HUES64 (cell line): ENCODE measurements at regions not wholly inside any gene's neighbourhood (a gene's known extent, or its start where the extent isn't known, plus 50 kb on each side); places are given as distances from the start of the nearest gene placed in this dataset.

Experiments used
- H3K27ac ChIP-seq: 2 replicates; pipeline ENCODE4 v1.7.0; 2013; ENCODE audit warnings: low read depth, low read length, inconsistent platforms
- H3K27me3 ChIP-seq: 2 replicates; pipeline ENCODE4 v1.6.1; 2013; ENCODE audit warnings: mild to moderate bottlenecking, low read length; ENCODE audit not compliant: insufficient read depth
- H3K36me3 ChIP-seq: 2 replicates; pipeline ENCODE4 v1.6.1; 2013; ENCODE audit warnings: mild to moderate bottlenecking, low read length; ENCODE audit not compliant: insufficient read depth
- H3K4me1 ChIP-seq: 2 replicates; pipeline ENCODE4 v1.6.1; 2013; ENCODE audit warnings: mild to moderate bottlenecking, low read length, moderate library complexity; ENCODE audit not compliant: insufficient read depth
- H3K4me3 ChIP-seq: 2 replicates; pipeline ENCODE4 v1.5.1; 2013; ENCODE audit warnings: mild to moderate bottlenecking, low read length, moderate library complexity
- H3K9ac ChIP-seq: 2 replicates; pipeline ENCODE4 v1.6.1; 2013; ENCODE audit warnings: mild to moderate bottlenecking, low read depth, low read length
- H3K9me3 ChIP-seq: 2 replicates; pipeline ENCODE4 v1.6.1; 2013; ENCODE audit warnings: low read depth, low read length; ENCODE audit not compliant: insufficient read depth
- WGBS: fragments of 150-250, 120-280 bp; methylation state at CpG from one replicate; pipeline ENCODE4 v1.1.7; 2013; ENCODE audit warnings: missing lambda C conversion rate; 5-methylcytosine and 5-hydroxymethylcytosine counted together

GRCh38 chr9:103988821-103989220 is 105.3 kb upstream of the SMC2 start:
- Histone ChIP-seq H3K27ac (no peak overlapping the region), H3K4me1 (no peaks in the 10 kb centered on the region), H3K4me3 (no peak overlapping the region), H3K27me3 (no peaks in the 10 kb centered on the region), H3K36me3 (no peaks in the 10 kb centered on the region), H3K9ac (no peak overlapping the region), H3K9me3 (peaks cover 55% of the 10 kb centered on the region)
- WGBS = 83% methylated on average over 2 of the region's 2 CpGs

DNA sequence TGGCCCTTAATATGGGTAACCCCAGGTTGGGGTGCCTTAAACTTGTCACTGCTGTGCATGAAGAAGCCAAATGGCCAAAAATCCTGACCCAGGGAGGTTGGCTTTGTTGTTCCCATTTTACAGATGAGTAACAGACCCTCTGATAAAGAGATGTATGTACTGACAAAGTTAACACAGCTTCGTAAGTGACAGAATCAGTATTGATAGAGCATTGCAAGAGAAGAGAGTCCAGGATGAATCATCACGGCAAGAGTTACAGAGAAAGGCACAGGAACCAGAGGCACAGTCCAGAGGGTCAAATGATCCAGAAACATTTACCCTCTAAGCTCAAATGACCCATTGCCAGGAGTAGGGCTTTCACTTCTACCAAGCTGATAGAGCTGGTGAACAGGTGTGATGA is 103.8 kb upstream of the SMC2 start:
- Histone ChIP-seq H3K4me3 (no peak overlapping the region), H3K9ac (no peak overlapping the region), H3K4me1 (no peaks in the 10 kb centered on the region), H3K27me3 (no peaks in the 10 kb centered on the region), H3K9me3 (peaks cover 49% of the 10 kb centered on the region), H3K36me3 (no peaks in the 10 kb centered on the region), H3K27ac (no peak overlapping the region)
- 88% methylated on average over 2 of the region's 2 CpGs for WGBS

GRCh38 chr9:103991001-103991400 is 103.1 kb upstream of the SMC2 start:
- no peaks in the 10 kb centered on the region for H3K36me3 ChIP-seq
- 58% methylated on average over 2 of the region's 2 CpGs for WGBS
- no peaks in the 10 kb centered on the region for H3K4me1 ChIP-seq
- H3K4me3 ChIP-seq = no peak overlapping the region
- no peaks in the 10 kb centered on the region for H3K27me3 ChIP-seq
- H3K27ac ChIP-seq = no peak overlapping the region; the same call in 1 of the 2 replicates
- no peak overlapping the region for H3K9ac ChIP-seq
- H3K9me3 ChIP-seq = peaks cover 55% of the 10 kb centered on the region

GRCh38 chr9:103991698-103992097 is 102.4 kb upstream of the SMC2 start:
- Histone ChIP-seq H3K9me3 (peaks cover 57% of the 10 kb centered on the region), H3K27ac (no peak overlapping the region), H3K4me1 (no peaks in the 10 kb centered on the region), H3K4me3 (no peak overlapping the region), H3K9ac (no peak overlapping the region), H3K36me3 (no peaks in the 10 kb centered on the region), H3K27me3 (no peaks in the 10 kb centered on the region)
- WGBS = 67% methylated on average over 1 of the region's 1 CpG

DNA sequence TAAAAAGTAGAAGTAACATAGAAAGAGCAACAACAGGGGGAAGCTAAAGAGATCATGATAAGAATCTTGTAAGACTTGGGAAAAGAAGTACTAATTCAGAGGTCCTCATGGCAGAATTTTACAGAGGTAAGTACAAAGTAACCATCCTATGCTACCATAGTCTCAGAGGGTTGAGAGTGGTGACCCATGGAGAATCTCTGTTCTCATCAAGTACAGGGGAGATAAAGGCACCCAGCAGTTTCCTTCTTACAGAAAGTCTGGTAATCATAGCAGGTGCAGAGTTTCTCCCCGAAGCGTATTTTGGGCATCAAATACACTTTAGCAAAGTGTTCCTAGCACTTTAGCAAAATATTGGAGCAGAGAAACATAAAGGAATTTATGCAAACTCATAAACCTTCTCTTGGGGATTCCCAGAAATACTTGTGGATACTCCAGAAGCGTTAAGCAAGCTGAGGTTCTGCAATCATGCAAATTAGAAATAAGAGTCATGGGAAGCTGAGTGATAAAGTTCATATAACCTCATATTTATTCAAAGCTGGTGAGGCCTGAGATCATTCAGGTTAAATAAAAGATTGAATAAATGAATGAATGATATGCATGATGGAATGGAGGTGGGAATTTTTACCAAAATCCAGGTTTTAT is 101.0 kb upstream of the SMC2 start:
- no peak overlapping the region for H3K27ac ChIP-seq
- H3K36me3 ChIP-seq = no peaks in the 10 kb centered on the region
- H3K9me3 ChIP-seq = peaks cover 55% of the 10 kb centered on the region
- no peaks in the 10 kb centered on the region for H3K27me3 ChIP-seq
- no peak overlapping the region for H3K9ac ChIP-seq
- H3K4me3 ChIP-seq = no peak overlapping the region
- no peaks in the 10 kb centered on the region for H3K4me1 ChIP-seq
- WGBS = 91% methylated on average over 2 of the region's 3 CpGs

DNA sequence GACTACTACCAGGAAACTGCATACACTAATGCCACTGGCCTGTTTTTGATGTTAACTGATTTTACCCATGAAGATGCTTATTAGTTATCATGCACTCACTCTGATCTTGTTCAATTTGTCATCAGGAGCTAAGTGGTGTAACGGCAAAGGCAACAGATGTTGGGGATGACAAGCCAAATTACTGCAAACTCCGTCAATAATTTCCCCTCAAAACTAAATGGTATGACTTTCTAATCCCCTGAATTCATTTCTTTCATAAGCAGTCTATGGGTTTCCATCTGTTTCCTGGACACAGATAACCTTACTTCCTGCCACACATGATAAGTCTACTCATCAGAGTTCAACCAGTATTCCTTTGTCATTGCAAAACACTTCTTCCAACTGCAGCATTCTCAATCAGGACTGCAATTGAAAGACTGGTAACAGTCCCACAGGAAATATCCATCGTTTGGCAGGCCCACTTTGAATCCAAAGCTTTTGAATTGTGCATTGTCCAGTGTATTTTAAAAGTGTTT is 96.2 kb upstream of the SMC2 start:
- Histone ChIP-seq H3K36me3 (no peaks in the 10 kb centered on the region), H3K27ac (no peak overlapping the region), H3K27me3 (no peaks in the 10 kb centered on the region), H3K4me3 (no peak overlapping the region), H3K9me3 (peaks cover 50% of the 10 kb centered on the region), H3K4me1 (no peaks in the 10 kb centered on the region), H3K9ac (no peak overlapping the region)
- WGBS = 80% methylated on average over 3 of the region's 3 CpGs

- Histone ChIP-seq H3K9me3 (peaks cover 53% of the 10 kb centered on the region), H3K36me3 (no peaks in the 10 kb centered on the region), H3K4me3 (no peak overlapping the region), H3K27me3 (no peaks in the 10 kb centered on the region), H3K9ac (no peak overlapping the region), H3K27ac (no peak overlapping the region), H3K4me1 (no peaks in the 10 kb centered on the region)
- WGBS = 95% methylated on average over 40 of the region's 40 CpGs
These were observed 94.6 kb upstream of the SMC2 start for GRCh38 chr9:103999375-104000062.

GRCh38 chr9:104009826-104010225 is 84.3 kb upstream of the SMC2 start:
- no peak overlapping the region for H3K4me3 ChIP-seq
- H3K27me3 ChIP-seq = no peaks in the 10 kb centered on the region
- peaks cover 48% of the 10 kb centered on the region for H3K9me3 ChIP-seq
- no peaks in the 10 kb centered on the region for H3K4me1 ChIP-seq
- H3K36me3 ChIP-seq = no peaks in the 10 kb centered on the region
- 80% methylated on average over 2 of the region's 3 CpGs for WGBS
- no peak overlapping the region for H3K9ac ChIP-seq
- H3K27ac ChIP-seq = no peak overlapping the region

DNA sequence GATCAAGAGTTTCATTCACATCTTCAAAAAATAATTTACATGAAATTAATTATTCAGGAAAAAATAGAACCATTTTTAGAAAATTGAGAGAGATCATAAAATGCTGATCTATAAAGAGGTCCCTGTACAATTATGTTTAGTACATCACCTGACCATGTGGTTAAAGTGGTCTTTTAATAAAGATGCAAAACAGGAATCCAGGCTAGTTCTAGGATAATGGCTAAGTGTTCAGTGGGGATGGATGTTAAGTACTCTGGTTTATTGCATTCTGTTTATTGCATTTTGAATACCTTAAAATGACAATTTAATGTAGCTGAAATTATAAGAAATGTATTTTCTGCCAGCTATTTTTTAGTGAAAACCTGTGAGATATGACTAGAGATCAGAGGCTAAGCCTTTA is 72.0 kb upstream of the SMC2 start:
- Histone ChIP-seq H3K27ac (no peak overlapping the region), H3K27me3 (no peaks in the 10 kb centered on the region), H3K9me3 (peaks cover 37% of the 10 kb centered on the region), H3K36me3 (no peaks in the 10 kb centered on the region), H3K4me3 (no peak overlapping the region), H3K9ac (no peak overlapping the region), H3K4me1 (no peaks in the 10 kb centered on the region)

- Histone ChIP-seq H3K27me3 (no peaks in the 10 kb centered on the region), H3K9me3 (peaks cover 45% of the 10 kb centered on the region), H3K9ac (no peak overlapping the region), H3K4me1 (no peaks in the 10 kb centered on the region), H3K4me3 (no peak overlapping the region), H3K27ac (no peak overlapping the region), H3K36me3 (no peaks in the 10 kb centered on the region)
- no CpG with 5 or more reads among the region's 2 CpGs for WGBS
These were observed 69.0 kb upstream of the SMC2 start for GRCh38 chr9:104025104-104025503.

GRCh38 chr9:104025945-104026344 is 68.2 kb upstream of the SMC2 start:
- no peaks in the 10 kb centered on the region for H3K27me3 ChIP-seq
- H3K4me1 ChIP-seq = no peaks in the 10 kb centered on the region
- H3K27ac ChIP-seq = no peak overlapping the region
- H3K9ac ChIP-seq = no peak overlapping the region
- H3K9me3 ChIP-seq = peaks cover 50% of the 10 kb centered on the region
- no peaks in the 10 kb centered on the region for H3K36me3 ChIP-seq
- WGBS = 58% methylated on average over 2 of the region's 2 CpGs
- H3K4me3 ChIP-seq = no peak overlapping the region
